Gastrocnemius medialis (tissue), 4 donors: ENCODE measurements at regions not wholly inside any gene's neighbourhood (a gene's known extent, or its start where the extent isn't known, plus 50 kb on each side); places are given as distances from the start of the nearest gene placed in this dataset.

Experiments
- ATAC-seq, 2 donors: fragments of 150-250 bp; one replicate each; pipeline ENCODE4 v1.9.1; 2016
- DNase-seq, 2 donors: peaks; one replicate each; pipeline ENCODE4 v3.0.0-alpha.2; 2019
- H3K27ac ChIP-seq, 4 donors: fragments of 200-600 bp; sonication (generic); 1 replicate in 1 of 4; 2 replicates in 3 of 4; pipeline ENCODE4 v1.5.1; 2016 to 2018; ENCODE audit warnings: mild to moderate bottlenecking in 2 of 4, moderate library complexity in 1 of 4
- H3K27me3 ChIP-seq, 3 donors: fragments of 200-600 bp; sonication (generic) in 2 of 3; 1 replicate in 1 of 3; 2 replicates in 2 of 3; pipeline versions ENCODE4 v1.5.1 to v1.6.0; 2016 to 2019; ENCODE audit warnings: mild to moderate bottlenecking in 1 of 3, moderate library complexity in 1 of 3
- H3K36me3 ChIP-seq, 2 donors: fragments of 200-600 bp; sonication (generic) in 1 of 2; one replicate each; pipeline ENCODE4 v1.5.1; 2017 to 2018
- H3K4me1 ChIP-seq, 2 donors: fragments of 200-600 bp; sonication (generic) in 1 of 2; one replicate each; pipeline ENCODE4 v1.5.1; 2016 to 2017; ENCODE audit warnings: mild to moderate bottlenecking in 2 of 2
- H3K4me3 ChIP-seq, 4 donors: fragments of 200-600 bp; sonication (generic) in 3 of 4; 1 replicate in 1 of 4; 2 replicates in 3 of 4; pipeline ENCODE4 v1.5.1; 2016 to 2019; ENCODE audit warnings: mild to moderate bottlenecking in 2 of 4
- H3K9me3 ChIP-seq, 3 donors: fragments of 200-600 bp; sonication (generic) in 2 of 3; 1 replicate in 1 of 3; 2 replicates in 2 of 3; pipeline ENCODE4 v1.5.1; 2016 to 2019
- POLR2A ChIP-seq, 2 donors: fragments of 450-650 bp; IDR thresholded peaks; one replicate each; pipeline ENCODE4 v1.6.1; 2017; ENCODE audit warnings: antibody characterized with exemption in 2 of 2, mild to moderate bottlenecking in 2 of 2, moderate library complexity in 2 of 2
- in situ Hi-C, 4 donors: fragments of 200-750 bp; cut with MboI; loops; one replicate each; pipeline versions ENCODE4 v1.15.0 to v1.8.0; 2017; ENCODE audit warnings: low sequenced_read_pairs in 4 of 4
- intact Hi-C: fragments of 100-400 bp; cut with DNase I; formaldehyde crosslinking; loops from one replicate; pipeline ENCODE4 v1.15.1; 2023; ENCODE audit warnings: low total_unique reads
- TF ChIP-seq, protein P1 (sequence below), 5 experiments: fragments of 450-650 bp in 3 of 5; fragments of 200-600 bp in 2 of 5; sonication (generic) in 2 of 5; IDR thresholded peaks in 4 of 5; conservative IDR thresholded peaks in 1 of 5; 1 replicate in 4 of 5; 2 replicates in 1 of 5; pipeline ENCODE4 v1.5.1; 2016 to 2019; ENCODE audit warnings: antibody characterized with exemption in 5 of 5, mild to moderate bottlenecking in 3 of 5, moderate library complexity in 3 of 5

DNA sequence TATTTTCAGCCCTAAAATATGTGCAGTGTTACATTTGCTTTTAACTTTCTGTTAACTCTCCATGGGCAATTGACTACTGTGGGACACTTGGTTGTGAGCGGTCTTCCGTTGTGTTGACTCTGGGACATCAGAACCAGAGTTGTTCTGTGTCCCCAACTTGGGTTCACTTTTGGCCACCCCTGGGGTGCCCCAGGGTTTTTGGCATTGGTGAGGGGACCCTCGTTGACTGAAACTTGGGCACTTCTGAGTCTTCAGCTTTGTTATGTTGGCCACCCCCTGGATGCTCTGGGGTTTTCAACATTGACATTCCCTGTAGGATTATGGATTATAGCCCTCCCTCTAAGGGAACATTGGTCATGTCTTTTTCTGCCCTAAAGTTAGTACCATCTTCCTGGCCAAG lies 57.1 kb downstream of the OR10H4 start:
- Histone ChIP-seq H3K4me1 (peaks cover 4 to 10% of the 10 kb centered on the region in 2 donors), H3K36me3 (no peaks in the 10 kb centered on the region), H3K27ac (no peak overlapping the region), H3K27me3 (no peaks in the 10 kb centered on the region), H3K9me3 (no peaks in the 10 kb centered on the region), H3K4me3 (no peak overlapping the region)
- intact Hi-C loops (no loop called here), in situ Hi-C loops (no loop called here)
- no peak for DNase-seq
- TF ChIP-seq POLR2A (IDR thresholded peaks at IDR 0.05), result no peak
- TF ChIP-seq, protein P1, sequence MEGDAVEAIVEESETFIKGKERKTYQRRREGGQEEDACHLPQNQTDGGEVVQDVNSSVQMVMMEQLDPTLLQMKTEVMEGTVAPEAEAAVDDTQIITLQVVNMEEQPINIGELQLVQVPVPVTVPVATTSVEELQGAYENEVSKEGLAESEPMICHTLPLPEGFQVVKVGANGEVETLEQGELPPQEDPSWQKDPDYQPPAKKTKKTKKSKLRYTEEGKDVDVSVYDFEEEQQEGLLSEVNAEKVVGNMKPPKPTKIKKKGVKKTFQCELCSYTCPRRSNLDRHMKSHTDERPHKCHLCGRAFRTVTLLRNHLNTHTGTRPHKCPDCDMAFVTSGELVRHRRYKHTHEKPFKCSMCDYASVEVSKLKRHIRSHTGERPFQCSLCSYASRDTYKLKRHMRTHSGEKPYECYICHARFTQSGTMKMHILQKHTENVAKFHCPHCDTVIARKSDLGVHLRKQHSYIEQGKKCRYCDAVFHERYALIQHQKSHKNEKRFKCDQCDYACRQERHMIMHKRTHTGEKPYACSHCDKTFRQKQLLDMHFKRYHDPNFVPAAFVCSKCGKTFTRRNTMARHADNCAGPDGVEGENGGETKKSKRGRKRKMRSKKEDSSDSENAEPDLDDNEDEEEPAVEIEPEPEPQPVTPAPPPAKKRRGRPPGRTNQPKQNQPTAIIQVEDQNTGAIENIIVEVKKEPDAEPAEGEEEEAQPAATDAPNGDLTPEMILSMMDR (IDR thresholded peaks at IDR 0.05 in 4 of 5, conservative IDR thresholded peaks at IDR 0.05 in 1 of 5), result no peak
- no peak for ATAC-seq

DNA sequence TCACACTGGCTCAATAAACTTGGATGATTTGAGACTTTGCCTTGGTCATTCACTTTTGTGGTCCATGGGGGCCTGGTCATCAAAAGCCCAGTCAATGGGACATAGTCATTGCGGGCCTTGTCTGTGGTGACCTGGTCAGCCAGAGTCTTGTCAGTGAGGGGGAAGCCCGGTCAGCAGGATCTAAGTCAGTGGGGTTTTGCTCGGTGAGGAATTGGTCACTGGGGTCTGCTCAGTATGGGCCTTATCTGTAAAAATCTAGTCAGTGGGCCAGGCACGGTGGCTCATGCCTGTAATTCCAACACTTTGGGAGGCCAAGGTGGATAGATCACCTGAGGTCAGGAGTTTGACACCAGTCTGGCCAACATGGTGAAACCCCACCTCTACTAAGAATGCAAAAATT lies 63.7 kb upstream of the TPM4 start:
- Histone ChIP-seq H3K9me3 (no peaks in the 10 kb centered on the region), H3K4me1 (no peaks in the 10 kb centered on the region), H3K4me3 (no peak overlapping the region), H3K27me3 (no peaks in the 10 kb centered on the region), H3K36me3 (no peaks in the 10 kb centered on the region), H3K27ac (no peak overlapping the region)
- no peak for ATAC-seq
- no peak for DNase-seq
- in situ Hi-C loops (no loop called here), intact Hi-C loops (no loop called here)
- no peak for TF ChIP-seq POLR2A (IDR thresholded peaks at IDR 0.05)
- TF ChIP-seq, protein P1 (IDR thresholded peaks at IDR 0.05 in 4 of 5, conservative IDR thresholded peaks at IDR 0.05 in 1 of 5), result no peak

DNA sequence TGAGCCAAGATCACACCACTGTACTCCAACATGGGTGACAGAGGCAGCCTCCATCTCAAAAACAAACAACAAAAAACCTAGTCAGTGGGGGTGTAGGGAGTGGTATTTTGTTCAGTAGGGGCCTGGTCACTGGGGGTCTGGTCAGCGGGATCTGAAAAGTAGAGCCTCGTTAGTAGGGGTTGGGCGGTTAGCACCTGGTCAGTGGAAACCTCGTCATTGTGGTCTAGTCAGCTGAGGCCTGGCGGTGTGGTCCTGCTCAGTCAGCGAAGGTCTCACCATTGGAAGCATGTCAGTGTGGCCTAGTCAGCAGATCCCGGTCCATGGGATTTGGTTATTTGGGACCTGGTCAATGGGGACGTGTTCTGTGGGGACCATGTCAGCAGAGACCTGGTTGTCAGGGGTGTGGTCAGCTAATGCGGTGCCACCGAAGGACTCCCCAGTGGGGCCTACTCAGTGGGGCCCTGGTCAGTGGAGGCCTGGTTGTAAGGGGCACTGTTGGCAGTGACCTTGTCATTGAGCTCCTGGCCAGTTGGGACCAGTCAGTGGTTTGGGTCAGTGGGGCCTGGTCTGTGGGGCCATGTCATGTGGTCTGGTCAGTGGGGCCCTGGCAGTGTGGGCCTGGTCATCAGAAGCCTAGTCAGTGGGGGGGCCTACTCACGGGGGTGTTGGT lies 63.0 kb upstream of the TPM4 start:
- TF ChIP-seq, protein P1 (IDR thresholded peaks at IDR 0.05 in 4 of 5, conservative IDR thresholded peaks at IDR 0.05 in 1 of 5), result no peak
- no peak for TF ChIP-seq POLR2A (IDR thresholded peaks at IDR 0.05)
- H3K9me3 ChIP-seq, result no peaks in the 10 kb centered on the region
- no peak for ATAC-seq
- no peaks in the 10 kb centered on the region for H3K36me3 ChIP-seq
- no peaks in the 10 kb centered on the region for H3K4me1 ChIP-seq
- no peaks in the 10 kb centered on the region for H3K27me3 ChIP-seq
- no peak overlapping the region for H3K4me3 ChIP-seq
- DNase-seq, result no peak
- no peak overlapping the region for H3K27ac ChIP-seq
- intact Hi-C loops (no loop called here), in situ Hi-C loops (no loop called here)

DNA sequence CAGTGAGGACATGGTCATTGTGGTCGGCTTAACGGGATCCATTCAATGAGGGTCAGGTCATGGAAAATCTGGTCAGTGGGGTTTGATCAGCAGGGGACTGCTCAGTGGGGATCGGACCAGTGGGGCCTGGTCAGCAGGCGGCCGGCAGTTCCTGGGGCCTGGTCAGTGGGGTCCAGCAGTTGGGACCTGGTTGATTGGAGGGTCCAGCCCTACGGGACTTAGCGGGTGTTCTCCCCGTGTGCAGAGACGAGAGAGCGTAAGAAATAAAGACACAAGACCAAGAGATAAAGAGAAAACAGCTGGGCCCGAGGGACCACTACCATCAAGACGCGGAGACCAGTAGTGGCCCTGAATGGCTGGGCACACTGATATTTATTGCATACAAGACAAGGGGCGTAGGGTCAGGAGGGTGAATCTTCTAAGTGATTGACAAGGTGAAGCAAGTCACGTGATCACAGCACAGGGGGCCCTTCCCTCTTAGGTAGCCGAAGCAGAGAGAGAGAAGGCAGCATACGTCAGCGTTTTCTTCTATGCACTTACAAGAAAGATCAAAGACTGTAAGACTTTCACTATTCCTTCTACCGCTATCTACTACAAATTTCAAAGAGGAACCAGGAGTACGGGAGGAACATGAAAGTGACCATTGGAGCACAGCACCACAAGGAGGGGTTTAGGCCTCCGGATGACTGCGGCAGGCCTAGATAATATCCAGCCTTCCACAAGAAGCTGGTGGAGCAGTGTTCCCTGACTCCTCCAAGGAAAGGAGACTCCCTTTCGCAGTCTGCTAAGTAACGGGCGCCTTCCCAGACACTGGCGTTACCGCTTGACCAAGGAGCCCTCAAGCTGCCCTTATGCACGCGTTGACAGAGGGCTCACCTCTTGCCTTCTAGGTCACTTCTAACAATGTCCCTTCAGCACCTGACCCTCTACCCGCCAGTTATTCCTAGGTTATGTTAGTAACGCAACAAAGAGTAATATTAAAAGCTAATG lies 62.1 kb upstream of the TPM4 start:
- Histone ChIP-seq H3K4me1 (no peaks in the 10 kb centered on the region), H3K27me3 (no peaks in the 10 kb centered on the region), H3K9me3 (no peaks in the 10 kb centered on the region), H3K27ac (no peak overlapping the region), H3K4me3 (no peak overlapping the region), H3K36me3 (no peaks in the 10 kb centered on the region)
- intact Hi-C loops, result no loop called here
- no peak for ATAC-seq
- in situ Hi-C loops, result no loop called here
- DNase-seq, result no peak
- TF ChIP-seq, protein P1 (IDR thresholded peaks at IDR 0.05 in 4 of 5, conservative IDR thresholded peaks at IDR 0.05 in 1 of 5), result no peak
- no peak for TF ChIP-seq POLR2A (IDR thresholded peaks at IDR 0.05)
